ENCODE measurements at regions not wholly inside any gene's neighbourhood (a gene's known extent, or its start where the extent isn't known, plus 50 kb on each side); places are given as distances from the start of the nearest gene placed in this dataset.
A peak's percentile ranks its signal among the peaks of the same experiment; 100 is the strongest.

DNA sequence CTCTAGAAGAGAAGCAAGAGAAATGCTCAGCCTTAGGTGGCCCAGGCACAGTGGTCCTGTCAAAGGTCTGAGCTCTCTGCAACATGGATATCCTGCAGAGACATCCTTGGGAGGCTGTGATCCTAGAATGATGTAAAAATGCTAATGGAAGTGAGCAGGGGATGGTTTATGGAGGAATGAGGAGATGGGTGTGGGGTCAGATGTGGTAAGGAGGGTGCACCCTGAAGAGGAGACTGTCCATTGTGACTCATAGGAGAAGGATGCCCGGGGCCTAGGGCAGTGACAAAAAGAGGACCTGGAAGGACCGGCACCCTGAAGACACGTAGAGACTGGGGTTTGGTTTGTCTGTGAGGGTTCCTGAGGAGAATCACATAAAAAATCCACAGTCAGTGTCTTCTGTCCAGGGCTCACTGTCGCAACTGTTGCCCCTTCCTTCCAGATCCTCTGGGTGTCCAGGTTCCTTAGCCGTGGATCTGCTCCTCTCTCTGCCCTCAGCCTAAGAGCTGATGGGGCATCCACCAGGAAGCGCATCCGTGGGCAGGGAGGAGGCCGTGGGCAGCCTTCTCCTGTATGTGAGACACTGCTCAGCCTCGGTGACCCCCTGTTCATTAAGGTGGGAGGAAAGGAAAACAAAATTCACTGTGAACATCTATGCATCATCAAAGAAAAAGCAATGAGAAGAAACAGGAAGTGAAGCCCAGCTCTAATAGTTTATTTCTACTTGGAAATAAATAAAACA, 110.7 kb downstream of the VPREB1 start:
- intact Hi-C loops (cut with micrococcal nuclease), result no loop called here
- H3K36me3 Mint-ChIP-seq, result no peaks in the 10 kb centered on the region
- DNase-seq, result no peak
- H3K9me3 Mint-ChIP-seq, result no peaks in the 10 kb centered on the region
- H3K27ac Mint-ChIP-seq, result no peak overlapping the region
- Histone ChIP-seq H3K4me3 (ENCODE audit: low read length in 2 of 2) (no peak overlapping the region), H3K27me3 (ENCODE audit: insufficient read depth, low read length) (no peaks in the 10 kb centered on the region), H3K36me3 (ENCODE audit: insufficient read depth, low read length) (no peaks in the 10 kb centered on the region), H3K9me3 (ENCODE audit: control insufficient read depth in 1 of 2, low read length in 2 of 2) (no peaks in the 10 kb centered on the region), H3K4me1 (ENCODE audit: insufficient read depth, low read length) (peaks cover 3% of the 10 kb centered on the region), H3K27ac (ENCODE audit: low read depth, low read length) (no peak overlapping the region)
- CTCF ChIA-PET (ENCODE audit: partially characterized antibody), result interaction anchor here (1.2 to 1.8 kb wide), 2 partner anchors 13 to 20 kb away, joined by 3 to 5 read pairs; no protein-coding TSS in a partner anchor
- POLR2A ChIA-PET (ENCODE audit: partially characterized antibody), result no interaction called here
- peaks cover 28 to 34% of the 10 kb centered on the region in 2 donors for H3K27me3 Mint-ChIP-seq
- no peak overlapping the region for H3K4me3 Mint-ChIP-seq
- peaks cover 3 to 9% (median 5%) of the 10 kb centered on the region in 4 donors for H3K4me1 Mint-ChIP-seq

GRCh38 chr22:22357024-22357883, 112.7 kb downstream of the VPREB1 start:
- Mint-ChIP-seq H3K4me1 (peaks cover 3 to 9% (median 5%) of the 10 kb centered on the region in 4 donors), H3K4me3 (peak overlapping the region in 1 of 8 donors; percentile 63), H3K27ac (no peak overlapping the region), H3K9me3 (no peaks in the 10 kb centered on the region), H3K27me3 (peaks cover 30 to 42% of the 10 kb centered on the region in 2 donors), H3K36me3 (no peaks in the 10 kb centered on the region)
- Histone ChIP-seq H3K4me1 (ENCODE audit: insufficient read depth, low read length) (peaks cover 3% of the 10 kb centered on the region), H3K4me3 (ENCODE audit: low read length in 2 of 2) (no peak overlapping the region), H3K27me3 (ENCODE audit: insufficient read depth, low read length) (no peaks in the 10 kb centered on the region), H3K27ac (ENCODE audit: low read depth, low read length) (no peak overlapping the region), H3K9me3 (ENCODE audit: control insufficient read depth in 1 of 2, low read length in 2 of 2) (no peaks in the 10 kb centered on the region), H3K36me3 (ENCODE audit: insufficient read depth, low read length) (no peaks in the 10 kb centered on the region)
- peak; percentile 43 to 59 (median 53) for DNase-seq
- ChIA-PET POLR2A (ENCODE audit: partially characterized antibody) (no interaction called here), CTCF (ENCODE audit: partially characterized antibody) (interaction anchor here (1.8 kb wide), 1 partner anchor 15 kb away, joined by 5 read pairs; no protein-coding TSS in a partner anchor)
- intact Hi-C loops (cut with micrococcal nuclease), result no loop called here

DNA sequence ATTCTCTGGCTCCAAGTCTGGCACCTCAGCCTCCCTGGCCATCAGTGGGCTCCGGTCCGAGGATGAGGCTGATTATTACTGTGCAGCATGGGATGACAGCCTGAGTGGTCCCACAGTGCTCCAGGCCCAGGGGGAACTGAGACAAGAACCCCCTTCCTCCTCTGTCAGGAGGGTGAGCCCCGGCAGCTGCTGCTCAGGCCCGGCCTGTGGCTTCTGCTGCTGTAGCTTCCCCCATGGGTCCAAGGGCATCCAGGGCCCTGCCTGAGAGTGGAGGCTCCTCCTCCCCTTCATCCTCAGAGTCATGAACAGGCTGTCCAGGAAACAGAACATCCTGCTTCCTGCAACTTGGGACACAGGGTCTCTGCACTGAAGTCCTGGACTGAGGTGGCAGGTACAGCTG, 113.6 kb downstream of the VPREB1 start:
- H3K9me3 ChIP-seq (ENCODE audit: control insufficient read depth in 1 of 2, low read length in 2 of 2), result no peaks in the 10 kb centered on the region
- no peak overlapping the region for H3K4me3 ChIP-seq (ENCODE audit: low read length in 2 of 2)
- H3K9me3 Mint-ChIP-seq, result no peaks in the 10 kb centered on the region
- H3K27ac Mint-ChIP-seq, result no peak overlapping the region
- CTCF ChIA-PET (ENCODE audit: partially characterized antibody), result no interaction called here
- POLR2A ChIA-PET (ENCODE audit: partially characterized antibody), result no interaction called here
- H3K27ac ChIP-seq (ENCODE audit: low read depth, low read length), result no peak overlapping the region
- H3K27me3 Mint-ChIP-seq, result peaks cover 35 to 40% of the 10 kb centered on the region in 2 donors
- DNase-seq, result no peak
- intact Hi-C loops (cut with micrococcal nuclease), result no loop called here
- no peaks in the 10 kb centered on the region for H3K36me3 ChIP-seq (ENCODE audit: insufficient read depth, low read length)
- H3K4me3 Mint-ChIP-seq, result no peak overlapping the region
- no peaks in the 10 kb centered on the region for H3K36me3 Mint-ChIP-seq
- H3K27me3 ChIP-seq (ENCODE audit: insufficient read depth, low read length), result no peaks in the 10 kb centered on the region
- peaks cover 3% of the 10 kb centered on the region for H3K4me1 ChIP-seq (ENCODE audit: insufficient read depth, low read length)
- peaks cover 3 to 9% (median 5%) of the 10 kb centered on the region in 4 donors for H3K4me1 Mint-ChIP-seq

- no peaks in the 10 kb centered on the region for H3K9me3 ChIP-seq (ENCODE audit: control insufficient read depth in 1 of 2, low read length in 2 of 2)
- Mint-ChIP-seq H3K9me3 (no peaks in the 10 kb centered on the region), H3K4me1 (peaks cover 3 to 9% (median 5%) of the 10 kb centered on the region in 4 donors), H3K4me3 (no peak overlapping the region), H3K36me3 (no peaks in the 10 kb centered on the region), H3K27me3 (peaks cover 38 to 40% of the 10 kb centered on the region in 2 donors), H3K27ac (no peak overlapping the region)
- DNase-seq, result no peak
- no peak overlapping the region for H3K4me3 ChIP-seq (ENCODE audit: low read length in 2 of 2)
- ChIA-PET POLR2A (ENCODE audit: partially characterized antibody) (no interaction called here), CTCF (ENCODE audit: partially characterized antibody) (no interaction called here)
- H3K27ac ChIP-seq (ENCODE audit: low read depth, low read length), result no peak overlapping the region
- H3K36me3 ChIP-seq (ENCODE audit: insufficient read depth, low read length), result no peaks in the 10 kb centered on the region
- intact Hi-C loops (cut with micrococcal nuclease), result no loop called here
- H3K27me3 ChIP-seq (ENCODE audit: insufficient read depth, low read length), result no peaks in the 10 kb centered on the region
- peaks cover 3% of the 10 kb centered on the region for H3K4me1 ChIP-seq (ENCODE audit: insufficient read depth, low read length)
Observed at GRCh38 chr22:22358686-22359085, 114.1 kb downstream of the VPREB1 start.

- Histone ChIP-seq H3K9me3 (ENCODE audit: control insufficient read depth in 1 of 2, low read length in 2 of 2) (no peaks in the 10 kb centered on the region), H3K4me1 (ENCODE audit: insufficient read depth, low read length) (peaks cover 3% of the 10 kb centered on the region), H3K27ac (ENCODE audit: low read depth, low read length) (no peak overlapping the region), H3K36me3 (ENCODE audit: insufficient read depth, low read length) (no peaks in the 10 kb centered on the region), H3K27me3 (ENCODE audit: insufficient read depth, low read length) (no peaks in the 10 kb centered on the region), H3K4me3 (ENCODE audit: low read length in 2 of 2) (no peak overlapping the region)
- H3K4me1 Mint-ChIP-seq, result peaks cover 3 to 9% (median 5%) of the 10 kb centered on the region in 4 donors
- no peak overlapping the region for H3K27ac Mint-ChIP-seq
- no peak for DNase-seq
- H3K4me3 Mint-ChIP-seq, result no peak overlapping the region
- CTCF ChIA-PET (ENCODE audit: partially characterized antibody), result no interaction called here
- no peaks in the 10 kb centered on the region for H3K9me3 Mint-ChIP-seq
- POLR2A ChIA-PET (ENCODE audit: partially characterized antibody), result no interaction called here
- no peaks in the 10 kb centered on the region for H3K36me3 Mint-ChIP-seq
- H3K27me3 Mint-ChIP-seq, result peaks cover 38 to 42% of the 10 kb centered on the region in 2 donors
- intact Hi-C loops (cut with micrococcal nuclease), result no loop called here
Observed at GRCh38 chr22:22359465-22359864, 114.9 kb downstream of the VPREB1 start.

DNA sequence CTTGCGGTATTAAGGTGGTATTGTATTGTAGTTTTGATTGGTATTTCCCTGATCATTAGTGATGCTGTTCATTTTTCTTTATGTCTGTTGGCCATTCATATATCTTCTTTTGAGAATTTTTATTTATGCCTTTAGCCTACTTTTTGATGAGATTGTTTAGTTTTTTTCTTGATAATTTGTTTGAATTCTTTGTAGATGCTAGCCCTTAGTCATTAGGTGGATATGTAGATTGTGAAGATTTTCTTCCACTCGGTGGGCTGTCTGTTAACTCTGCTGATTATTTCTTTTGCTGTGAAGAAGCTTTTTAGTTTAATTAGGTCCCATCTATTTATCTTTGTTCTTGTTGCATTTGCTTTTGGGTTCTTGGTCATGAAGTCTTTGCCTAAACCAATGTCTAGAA, 115.4 kb downstream of the VPREB1 start:
- H3K27ac Mint-ChIP-seq, result no peak overlapping the region
- peaks cover 3% of the 10 kb centered on the region for H3K4me1 ChIP-seq (ENCODE audit: insufficient read depth, low read length)
- H3K4me1 Mint-ChIP-seq, result peaks cover 3 to 9% (median 5%) of the 10 kb centered on the region in 4 donors
- no peaks in the 10 kb centered on the region for H3K9me3 ChIP-seq (ENCODE audit: control insufficient read depth in 1 of 2, low read length in 2 of 2)
- H3K36me3 Mint-ChIP-seq, result no peaks in the 10 kb centered on the region
- H3K27me3 Mint-ChIP-seq, result peaks cover 34 to 41% of the 10 kb centered on the region in 2 donors
- H3K27me3 ChIP-seq (ENCODE audit: insufficient read depth, low read length), result no peaks in the 10 kb centered on the region
- no peak for DNase-seq
- no peaks in the 10 kb centered on the region for H3K36me3 ChIP-seq (ENCODE audit: insufficient read depth, low read length)
- no peak overlapping the region for H3K27ac ChIP-seq (ENCODE audit: low read depth, low read length)
- H3K4me3 ChIP-seq (ENCODE audit: low read length in 2 of 2), result no peak overlapping the region
- ChIA-PET CTCF (ENCODE audit: partially characterized antibody) (no interaction called here), POLR2A (ENCODE audit: partially characterized antibody) (no interaction called here)
- intact Hi-C loops (cut with micrococcal nuclease), result no loop called here
- H3K4me3 Mint-ChIP-seq, result no peak overlapping the region
- no peaks in the 10 kb centered on the region for H3K9me3 Mint-ChIP-seq

DNA sequence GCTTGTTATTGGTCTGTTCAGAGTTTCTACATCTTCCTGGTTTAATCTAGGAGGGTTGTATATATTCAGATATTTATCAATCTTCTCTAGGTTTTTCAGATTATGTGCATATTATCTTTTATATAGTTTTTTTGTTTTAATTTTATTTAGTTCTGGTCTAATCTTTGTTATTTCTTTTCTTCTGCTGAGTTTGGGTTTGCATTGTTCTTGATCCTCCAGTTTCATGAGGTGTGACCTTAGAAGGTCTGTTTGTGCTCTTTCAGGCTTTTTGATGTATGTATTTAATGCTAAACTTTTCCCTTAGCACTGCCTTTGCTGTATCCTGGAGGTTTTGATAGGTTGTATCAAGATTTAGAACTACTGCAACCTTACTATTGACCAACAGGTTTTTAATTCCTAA, 117.7 kb downstream of the VPREB1 start:
- ChIA-PET CTCF (ENCODE audit: partially characterized antibody) (no interaction called here), POLR2A (ENCODE audit: partially characterized antibody) (no interaction called here)
- H3K4me3 Mint-ChIP-seq, result peak overlapping the region in 1 of 8 donors; percentile 24
- H3K27ac Mint-ChIP-seq, result no peak overlapping the region
- H3K9me3 Mint-ChIP-seq, result peaks cover 0 to 2% (median 0%) of the 10 kb centered on the region in 8 donors
- peaks cover 35 to 43% of the 10 kb centered on the region in 2 donors for H3K27me3 Mint-ChIP-seq
- peaks cover 0 to 1% (median under 1%) of the 10 kb centered on the region in 4 donors for H3K4me1 Mint-ChIP-seq
- intact Hi-C loops (cut with micrococcal nuclease), result no loop called here
- Histone ChIP-seq H3K36me3 (ENCODE audit: insufficient read depth, low read length) (no peaks in the 10 kb centered on the region), H3K4me1 (ENCODE audit: insufficient read depth, low read length) (no peaks in the 10 kb centered on the region), H3K9me3 (ENCODE audit: control insufficient read depth in 1 of 2, low read length in 2 of 2) (no peaks in the 10 kb centered on the region), H3K27ac (ENCODE audit: low read depth, low read length) (no peak overlapping the region), H3K27me3 (ENCODE audit: insufficient read depth, low read length) (no peaks in the 10 kb centered on the region), H3K4me3 (ENCODE audit: low read length in 2 of 2) (no peak overlapping the region)
- no peak for DNase-seq
- no peaks in the 10 kb centered on the region for H3K36me3 Mint-ChIP-seq

All from CD4-positive, alpha-beta memory T cell (primary cell).